CD14-positive monocyte (primary cell): ENCODE measurements at regions not wholly inside any gene's neighbourhood (a gene's known extent, or its start where the extent isn't known, plus 50 kb on each side); places are given as distances from the start of the nearest gene placed in this dataset. TPM values are rescaled to one million over a fixed set of nuclear protein-coding genes. Genes with fewer than 3 reads are reported as not detected.

Source experiments
- DNase-seq, 3 donors: peaks; one replicate each; pipeline ENCODE4 v3.0.0-alpha.2; 2011 to 2022
- H2AFZ ChIP-seq: 2 replicates; pipeline ENCODE4 v1.6.0; 2012; ENCODE audit warnings: mild to moderate bottlenecking, low read depth, low read length, inconsistent platforms; ENCODE audit not compliant: insufficient read depth, poor library complexity, severe bottlenecking
- H3K27ac ChIP-seq, 2 donors: 1 replicate in 1 of 2; 2 replicates in 1 of 2; pipeline ENCODE4 v1.5.1; 2012 to 2013; ENCODE audit warnings: low read length in 2 of 2, control low read depth in 1 of 2, inconsistent platforms in 1 of 2, low read depth in 1 of 2, mild to moderate bottlenecking in 1 of 2
- H3K27me3 ChIP-seq, 2 donors: one replicate each; pipeline versions ENCODE4 v1.6.0 to v1.6.1; 2011 to 2013; ENCODE audit warnings: low read length in 2 of 2; ENCODE audit not compliant: control insufficient read depth in 2 of 2, insufficient read depth in 2 of 2
- H3K36me3 ChIP-seq, 2 donors: replicated peaks in 1 of 2; 1 replicate in 1 of 2; 2 replicates in 1 of 2; pipeline versions ENCODE4 v1.5.1 to v1.6.1; 2012 to 2013; ENCODE audit warnings: low read length in 2 of 2, control low read depth in 1 of 2, inconsistent platforms in 1 of 2, mild to moderate bottlenecking in 1 of 2; ENCODE audit not compliant: insufficient read depth in 2 of 2, control insufficient read depth in 1 of 2
- H3K4me1 ChIP-seq, 2 donors: 1 replicate in 1 of 2; 2 replicates in 1 of 2; pipeline versions ENCODE4 v1.5.1 to v1.6.1; 2012 to 2013; ENCODE audit warnings: low read length in 2 of 2, control low read depth in 1 of 2, inconsistent platforms in 1 of 2, mild to moderate bottlenecking in 1 of 2, moderate library complexity in 1 of 2; ENCODE audit not compliant: insufficient read depth in 2 of 2, control insufficient read depth in 1 of 2
- H3K4me2 ChIP-seq: replicated peaks from 2 replicates; pipeline ENCODE3; 2012; ENCODE audit warnings: low read length, moderate library complexity, mild to moderate bottlenecking; ENCODE audit not compliant: poor library complexity, severe bottlenecking; ENCODE audit errors: extremely low read depth
- H3K4me3 ChIP-seq, 3 experiments: fragments of 200-600 bp in 1 of 3; sonication (generic) in 1 of 3; replicated peaks in 1 of 3; 1 replicate in 2 of 3; 2 replicates in 1 of 3; pipeline ENCODE4 v1.5.1; 2011 to 2013; ENCODE audit warnings: low read length in 3 of 3, mild to moderate bottlenecking in 3 of 3, control low read depth in 2 of 3, low read depth in 2 of 3, inconsistent platforms in 1 of 3, moderate library complexity in 1 of 3
- H3K79me2 ChIP-seq: 2 replicates; pipeline ENCODE4 v1.6.0; 2012; ENCODE audit warnings: mild to moderate bottlenecking, control low read depth, inconsistent platforms, low read length, moderate library complexity; ENCODE audit not compliant: insufficient read depth
- H3K9ac ChIP-seq: 2 replicates; pipeline ENCODE4 v1.6.0; 2017; ENCODE audit warnings: low read length, mild to moderate bottlenecking; ENCODE audit not compliant: insufficient read depth, poor library complexity, severe bottlenecking
- H3K9me3 ChIP-seq, 2 donors: replicated peaks in 1 of 2; 1 replicate in 1 of 2; 2 replicates in 1 of 2; pipeline versions ENCODE4 v1.5.1 to v1.6.1; 2012 to 2013; ENCODE audit warnings: low read length in 2 of 2, control low read depth in 1 of 2; ENCODE audit not compliant: control insufficient read depth in 1 of 2, insufficient read depth in 1 of 2
- H4K20me1 ChIP-seq: 2 replicates; pipeline ENCODE4 v1.6.0; 2012; ENCODE audit warnings: mild to moderate bottlenecking, low read length, control low read depth, moderate library complexity; ENCODE audit not compliant: insufficient read depth
- H3K27ac Mint-ChIP-seq, 7 donors: one replicate each; pipeline ENCODE4 v1.8.0; 2020; ENCODE audit warnings: mild to moderate bottlenecking in 7 of 7, mixed read lengths in 7 of 7, moderate library complexity in 6 of 7, inconsistent platforms in 2 of 7
- H3K27me3 Mint-ChIP-seq, 3 donors: one replicate each; pipeline ENCODE4 v1.8.0; 2021 to 2022; ENCODE audit warnings: low read depth in 3 of 3, mild to moderate bottlenecking in 3 of 3, mixed read lengths in 3 of 3, moderate library complexity in 3 of 3, inconsistent platforms in 1 of 3
- H3K36me3 Mint-ChIP-seq, 2 donors: one replicate each; pipeline ENCODE4 v1.8.0; 2020; ENCODE audit warnings: mixed read lengths in 2 of 2, inconsistent platforms in 1 of 2, mild to moderate bottlenecking in 1 of 2
- H3K4me1 Mint-ChIP-seq: one replicate; pipeline ENCODE4 v1.8.0; 2020; ENCODE audit warnings: mild to moderate bottlenecking, mixed read lengths
- H3K4me3 Mint-ChIP-seq, 2 donors: one replicate each; pipeline ENCODE4 v1.8.0; 2020; ENCODE audit warnings: mild to moderate bottlenecking in 2 of 2, mixed read lengths in 2 of 2, moderate library complexity in 1 of 2
- H3K9me3 Mint-ChIP-seq, 7 donors: one replicate each; pipeline ENCODE4 v1.8.0; 2020 to 2022; ENCODE audit warnings: mixed read lengths in 7 of 7, mild to moderate bottlenecking in 6 of 7, moderate library complexity in 6 of 7, inconsistent platforms in 2 of 7
- CTCF ChIP-seq: fragments of 200-600 bp; IDR thresholded peaks from one replicate; pipeline ENCODE4 v1.8.0; 2022; ENCODE audit warnings: antibody characterized with exemption, mild to moderate bottlenecking
- intact Hi-C, 2 donors: fragments of 100-400 bp; cut with micrococcal nuclease; formaldehyde crosslinking; loops; one replicate each; pipeline versions ENCODE4 v1.15.0 to v1.15.1; 2023
- small RNA-seq: library from RNA; depleted of rRNA; stranded (forward); fragments of <200 nt; gene quantifications from one replicate; pipeline ENCODE3, GENCODE V24; 2012; ENCODE audit warnings: low read depth; ENCODE audit not compliant: insufficient read length

DNA sequence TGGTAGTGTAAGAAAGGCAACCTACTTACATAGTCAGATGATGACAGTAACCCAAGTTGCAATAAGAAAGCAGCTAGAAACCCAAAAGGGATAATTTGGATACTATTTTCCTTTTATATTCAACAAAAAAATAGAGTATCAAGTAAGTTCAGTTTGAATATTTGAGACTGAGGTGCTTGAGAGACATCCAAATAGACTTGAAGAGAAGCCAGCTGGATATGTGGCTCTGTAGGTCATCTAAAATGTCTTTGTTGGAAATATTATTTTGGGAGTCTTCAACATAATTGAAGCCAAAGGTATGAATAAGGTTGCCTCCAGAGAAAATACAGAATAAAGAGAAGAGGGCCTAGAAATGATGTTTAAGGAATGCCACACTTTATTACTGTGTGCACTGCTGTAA lies 438.2 kb upstream of the DIAPH2 start:
- Histone ChIP-seq H3K27ac (no peak overlapping the region), H3K36me3 (no peaks in the 10 kb centered on the region), H3K9ac (no peak overlapping the region), H4K20me1 (no peaks in the 10 kb centered on the region), H2AFZ (no peak overlapping the region), H3K4me3 (no peak overlapping the region), H3K9me3 (no peaks in the 10 kb centered on the region), H3K27me3 (no peaks in the 10 kb centered on the region), H3K79me2 (no peaks in the 10 kb centered on the region), H3K4me1 (no peaks in the 10 kb centered on the region), H3K4me2 (no peak overlapping the region)
- intact Hi-C loops = no loop called here
- H3K4me1 Mint-ChIP-seq = no peaks in the 10 kb centered on the region
- no peak overlapping the region for H3K4me3 Mint-ChIP-seq
- H3K27ac Mint-ChIP-seq = no peak overlapping the region
- no peaks in the 10 kb centered on the region for H3K36me3 Mint-ChIP-seq
- peaks cover 0 to 7% (median 2%) of the 10 kb centered on the region in 7 donors for H3K9me3 Mint-ChIP-seq
- TF ChIP-seq CTCF = no peak
- no peak for DNase-seq
- peaks cover 0 to 2% (median 0%) of the 10 kb centered on the region in 3 donors for H3K27me3 Mint-ChIP-seq

Small RNA genes in the stretch of these regions (small RNA-seq; reads per million reads assigned to genes)
- gene AL022161.1 (not detected), gene RN7SL379P (not detected), gene RNA5SP510 (not detected), gene RPS29P28 (not detected)
